HEK293T (cell line): ENCODE measurements at regions not wholly inside any gene's neighbourhood (a gene's known extent, or its start where the extent isn't known, plus 50 kb on each side); places are given as distances from the start of the nearest gene placed in this dataset.

Source experiments
- BHLHE40 ChIP-seq: fragments of 450-650 bp; IDR thresholded peaks from 2 replicates; pipeline ENCODE4 v1.6.1; 2016; ENCODE audit warnings: mild to moderate bottlenecking, moderate library complexity, borderline replicate concordance
- FOXM1 ChIP-seq: fragments of 450-650 bp; IDR thresholded peaks from 2 replicates; pipeline ENCODE4 v1.6.1; 2017; ENCODE audit warnings: mild to moderate bottlenecking, borderline replicate concordance
- SP1 ChIP-seq: fragments of 450-650 bp; IDR thresholded peaks from 2 replicates; pipeline ENCODE4 v1.6.1; 2017

DNA sequence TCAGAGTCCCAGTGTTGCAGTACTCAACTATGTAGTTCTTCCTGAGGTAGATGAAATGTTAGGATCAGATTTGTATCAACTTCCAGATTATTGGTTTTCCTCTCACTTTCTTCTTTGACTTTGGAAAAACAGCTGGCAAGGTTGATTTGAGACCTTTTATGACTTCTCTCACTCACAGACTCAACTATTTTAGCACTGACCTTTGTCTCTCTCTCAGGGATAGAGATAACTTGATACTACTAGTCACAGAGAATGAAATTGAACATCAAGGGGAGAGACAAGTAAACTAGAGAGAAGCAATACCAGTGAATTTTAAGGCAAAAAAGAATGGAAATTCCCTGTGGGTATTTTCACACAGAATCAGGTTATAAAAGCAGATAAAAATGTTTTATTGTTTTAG lies 159.7 kb upstream of the B3GALT2 start:
- TF ChIP-seq FOXM1 (no peak), SP1 (no peak), BHLHE40 (no peak)
